ENCODE measurements at regions not wholly inside any gene's neighbourhood (a gene's known extent, or its start where the extent isn't known, plus 50 kb on each side); places are given as distances from the start of the nearest gene placed in this dataset.

DNA sequence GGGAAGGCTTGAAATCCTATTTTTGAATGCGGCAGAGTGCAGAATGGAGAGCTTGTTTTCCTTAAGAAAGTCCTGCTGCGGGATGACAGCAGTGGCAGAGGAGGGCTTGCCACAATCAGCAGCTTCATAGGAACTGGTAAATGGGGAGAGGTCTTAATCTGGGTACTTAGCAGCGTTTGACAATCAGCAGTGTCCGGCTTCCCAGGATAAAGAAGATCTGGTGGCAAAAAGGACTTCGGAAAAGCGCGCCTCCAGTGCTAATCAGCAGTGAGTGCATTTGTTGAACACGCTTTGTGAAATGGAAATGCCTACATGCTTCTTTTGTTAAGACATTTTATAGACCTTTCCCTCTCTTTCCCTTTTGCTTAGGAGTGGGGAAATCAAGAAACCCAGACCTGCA, 735.7 kb downstream of the QKI start:
- no peak for DNase-seq (ENCODE audit: low spot score)
- TF ChIP-seq, protein P1, sequence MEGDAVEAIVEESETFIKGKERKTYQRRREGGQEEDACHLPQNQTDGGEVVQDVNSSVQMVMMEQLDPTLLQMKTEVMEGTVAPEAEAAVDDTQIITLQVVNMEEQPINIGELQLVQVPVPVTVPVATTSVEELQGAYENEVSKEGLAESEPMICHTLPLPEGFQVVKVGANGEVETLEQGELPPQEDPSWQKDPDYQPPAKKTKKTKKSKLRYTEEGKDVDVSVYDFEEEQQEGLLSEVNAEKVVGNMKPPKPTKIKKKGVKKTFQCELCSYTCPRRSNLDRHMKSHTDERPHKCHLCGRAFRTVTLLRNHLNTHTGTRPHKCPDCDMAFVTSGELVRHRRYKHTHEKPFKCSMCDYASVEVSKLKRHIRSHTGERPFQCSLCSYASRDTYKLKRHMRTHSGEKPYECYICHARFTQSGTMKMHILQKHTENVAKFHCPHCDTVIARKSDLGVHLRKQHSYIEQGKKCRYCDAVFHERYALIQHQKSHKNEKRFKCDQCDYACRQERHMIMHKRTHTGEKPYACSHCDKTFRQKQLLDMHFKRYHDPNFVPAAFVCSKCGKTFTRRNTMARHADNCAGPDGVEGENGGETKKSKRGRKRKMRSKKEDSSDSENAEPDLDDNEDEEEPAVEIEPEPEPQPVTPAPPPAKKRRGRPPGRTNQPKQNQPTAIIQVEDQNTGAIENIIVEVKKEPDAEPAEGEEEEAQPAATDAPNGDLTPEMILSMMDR (IDR thresholded peaks at IDR 0.05; ENCODE audit: extremely low read depth, missing control alignments) = no peak

DNA sequence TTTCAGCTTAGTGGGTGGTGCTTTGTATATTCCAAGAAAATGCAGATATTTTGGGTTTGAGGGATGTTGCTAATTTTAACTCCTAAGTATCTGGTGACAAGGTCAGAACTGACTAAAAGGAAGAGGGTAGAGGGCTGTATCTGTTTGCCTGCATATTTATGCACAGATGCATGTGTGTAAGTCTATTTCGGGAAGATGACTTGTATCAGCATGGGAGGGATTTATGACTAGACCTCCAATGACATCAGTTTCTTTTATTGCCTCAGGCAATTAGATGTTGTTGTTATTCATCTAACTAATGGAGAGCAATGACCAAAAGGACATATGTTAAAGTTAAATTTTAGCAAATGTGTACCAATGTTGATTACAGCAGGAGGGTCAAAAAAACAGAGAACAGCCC, 734.3 kb downstream of the QKI start:
- DNase-seq (ENCODE audit: low spot score) = no peak
- TF ChIP-seq, protein P1 (IDR thresholded peaks at IDR 0.05; ENCODE audit: extremely low read depth, missing control alignments) = no peak

DNA sequence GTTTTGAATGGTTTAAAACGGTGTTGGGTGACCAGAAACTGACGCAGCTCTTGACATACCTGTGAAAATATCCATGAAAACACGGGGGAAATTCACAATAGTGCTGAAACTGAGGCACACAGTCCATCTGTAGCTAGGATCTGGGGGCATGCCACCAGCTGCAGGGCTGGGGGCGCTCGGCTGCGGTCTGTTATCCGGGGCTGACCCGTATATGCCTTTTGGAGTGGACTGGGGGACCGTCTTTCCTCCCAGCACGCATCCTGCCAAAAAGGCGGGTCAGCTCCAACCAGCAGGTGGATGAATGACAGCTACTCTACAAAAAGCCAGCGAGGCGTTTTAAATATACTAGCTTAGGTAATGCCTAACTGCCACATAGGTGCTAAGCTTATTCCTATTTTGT, 729.8 kb downstream of the QKI start:
- TF ChIP-seq, protein P1 (IDR thresholded peaks at IDR 0.05; ENCODE audit: extremely low read depth, missing control alignments) = no peak
- DNase-seq (ENCODE audit: low spot score) = no peak

DNA sequence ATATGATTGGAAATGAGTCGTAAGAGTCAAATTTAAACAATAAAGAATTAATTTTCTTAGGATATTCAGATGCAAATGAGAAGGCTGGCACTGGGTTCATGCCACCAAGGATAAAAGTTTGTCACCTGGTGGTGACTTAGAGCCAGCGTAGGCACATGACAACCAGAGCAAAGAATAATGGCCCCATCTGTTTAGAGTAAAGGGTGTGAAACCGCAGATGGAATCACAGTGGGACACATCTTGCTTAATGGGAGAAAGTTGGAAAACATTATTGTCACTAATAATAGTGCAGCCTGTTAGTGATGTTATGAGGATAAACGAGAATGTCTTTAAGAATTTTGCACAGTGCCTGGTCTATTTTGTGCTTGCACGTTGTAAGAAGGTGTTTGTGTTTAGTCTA, 727.8 kb downstream of the QKI start:
- no peak for DNase-seq (ENCODE audit: low spot score)
- TF ChIP-seq, protein P1 (IDR thresholded peaks at IDR 0.05; ENCODE audit: extremely low read depth, missing control alignments) = no peak

DNA sequence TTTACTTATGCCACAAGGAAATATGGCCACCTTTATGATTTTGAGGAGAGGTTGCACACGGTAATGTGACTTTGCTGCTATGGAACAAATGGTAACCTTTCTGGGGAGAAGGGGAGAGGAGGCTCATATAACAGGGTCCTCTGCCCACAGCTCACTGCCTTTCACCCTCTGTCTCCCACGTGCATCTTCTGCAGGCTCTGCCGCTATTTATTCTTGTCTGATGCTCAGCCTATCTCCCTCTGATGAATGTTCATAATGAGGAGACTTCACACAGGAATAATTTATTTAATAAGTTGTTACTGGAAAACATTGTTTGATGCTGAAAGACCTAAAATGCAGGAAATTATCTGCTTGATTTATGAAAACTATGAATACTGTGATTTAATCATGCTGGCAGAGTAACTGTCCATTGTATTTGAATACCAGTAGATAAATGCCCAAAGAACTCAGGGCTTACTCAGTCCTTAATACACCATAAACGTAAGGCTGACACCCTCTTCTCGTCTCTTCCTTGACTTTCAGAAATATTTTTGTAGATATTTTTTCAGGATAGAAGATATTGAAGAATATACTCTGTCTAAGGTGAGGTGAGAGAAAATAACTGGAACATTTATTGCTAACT, 721.1 kb downstream of the QKI start:
- TF ChIP-seq, protein P1 (IDR thresholded peaks at IDR 0.05; ENCODE audit: extremely low read depth, missing control alignments) = no peak
- no peak for DNase-seq (ENCODE audit: low spot score)

DNA sequence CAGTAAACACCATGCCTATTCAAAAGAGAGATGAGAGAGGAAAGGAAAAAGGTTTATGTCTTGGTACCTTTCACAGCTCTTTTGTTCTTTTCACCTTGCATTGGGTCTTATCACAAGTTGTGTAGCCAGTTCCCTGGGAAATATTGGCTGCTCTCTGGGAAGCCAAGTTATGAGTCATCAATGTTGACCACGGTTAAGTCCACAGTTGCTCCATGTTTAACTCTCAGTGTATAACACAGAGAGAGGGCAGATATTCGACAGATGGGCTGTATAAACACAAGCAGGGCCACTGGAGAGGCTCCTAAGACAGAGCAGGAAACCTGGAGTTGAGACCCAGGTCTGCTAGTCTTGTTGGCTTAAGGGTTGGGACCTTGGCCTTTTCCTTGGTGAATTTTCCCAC, 718.6 kb downstream of the QKI start:
- no peak for DNase-seq (ENCODE audit: low spot score)
- TF ChIP-seq, protein P1 (IDR thresholded peaks at IDR 0.05; ENCODE audit: extremely low read depth, missing control alignments) = no peak

DNA sequence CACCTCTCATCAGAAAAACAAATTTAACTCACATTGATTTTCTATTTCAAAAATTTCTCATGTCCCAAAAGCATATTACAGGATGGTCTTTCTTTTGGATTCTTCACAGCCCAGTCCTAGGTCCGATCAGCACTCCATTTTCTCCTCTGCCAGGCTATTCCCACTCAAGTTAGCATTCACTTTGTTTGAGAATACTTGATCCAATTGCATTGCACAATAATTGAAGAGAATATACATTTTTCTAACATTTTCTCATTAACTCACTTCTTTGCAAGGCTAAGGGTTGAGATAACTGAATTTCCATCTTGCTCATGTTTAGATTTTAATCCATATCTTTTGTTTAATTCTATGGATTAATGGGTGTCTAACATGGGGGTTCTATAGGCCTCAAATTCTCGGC, 716.1 kb downstream of the QKI start:
- no peak for DNase-seq (ENCODE audit: low spot score)
- TF ChIP-seq, protein P1 (IDR thresholded peaks at IDR 0.05; ENCODE audit: extremely low read depth, missing control alignments) = no peak

Measured in GM20000 (cell line).